ENCODE measurements at regions not wholly inside any gene's neighbourhood (a gene's known extent, or its start where the extent isn't known, plus 50 kb on each side); places are given as distances from the start of the nearest gene placed in this dataset.

- TF ChIP-seq CTCF (IDR thresholded peaks at IDR 0.05): no peak
- no peak for TF ChIP-seq ZFX (IDR thresholded peaks at IDR 0.05; ENCODE audit: borderline replicate concordance)
Observed at GRCh38 chr4:159778298-159778697, 675.4 kb downstream of the RAPGEF2 start.

Measured in 22Rv1 (cell line).